HCEC 1CT (cell line): ENCODE measurements at regions not wholly inside any gene's neighbourhood (a gene's known extent, or its start where the extent isn't known, plus 50 kb on each side); places are given as distances from the start of the nearest gene placed in this dataset.
"Not testable (repeated sequence)": the region's sequence is repeated elsewhere in the genome, so short reads cannot be mapped to it uniquely, and the experiment has no call there.

Source experiments
- DNase-seq: peaks from one replicate; pipeline ENCODE4 v3.0.0-alpha.2; 2017

GRCh38 chr4:132097041-132097440 lies 1052.1 kb upstream of the PCDH10 start:
- DNase-seq = no peak

GRCh38 chr4:132101526-132101925 lies 1047.6 kb upstream of the PCDH10 start:
- peak; percentile 46 for DNase-seq

DNA sequence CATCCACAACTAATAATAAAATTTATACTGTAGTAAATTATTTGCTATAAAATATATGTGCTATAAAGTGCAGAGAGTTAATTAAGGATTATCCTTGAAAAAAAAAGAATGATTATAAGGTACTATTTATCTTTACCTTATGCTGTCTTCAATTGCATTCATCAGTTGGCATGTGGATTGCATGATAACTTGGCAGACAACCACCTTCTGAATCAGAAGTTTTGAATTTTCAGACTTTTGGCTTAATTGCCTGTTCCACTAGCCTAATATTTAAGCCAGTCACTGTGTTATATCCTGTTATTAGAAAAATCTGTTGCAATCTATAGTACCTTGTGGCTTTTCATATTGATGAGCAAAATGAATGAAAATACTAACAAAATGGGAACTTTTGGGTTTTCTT lies 1040.3 kb upstream of the PCDH10 start:
- peak; percentile 59 for DNase-seq

DNA sequence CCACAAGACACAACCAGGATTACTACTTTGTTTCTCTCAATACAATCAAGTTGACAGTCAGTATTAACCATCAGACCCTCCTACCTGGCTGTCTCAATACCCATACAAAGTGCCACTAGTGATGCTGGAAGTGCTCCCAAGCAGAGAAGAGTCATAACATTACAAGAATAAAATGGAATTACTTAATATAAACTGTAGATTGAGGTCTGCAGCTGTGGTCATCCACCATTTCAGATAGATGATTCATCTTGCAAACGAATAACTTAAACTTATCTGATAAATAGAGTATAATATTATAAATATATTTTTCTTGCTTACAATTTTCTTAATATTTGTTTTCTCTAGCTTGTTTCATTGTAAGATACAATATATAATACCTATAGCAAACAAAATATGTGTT lies 1034.2 kb upstream of the PCDH10 start:
- peak; percentile 8 for DNase-seq

DNA sequence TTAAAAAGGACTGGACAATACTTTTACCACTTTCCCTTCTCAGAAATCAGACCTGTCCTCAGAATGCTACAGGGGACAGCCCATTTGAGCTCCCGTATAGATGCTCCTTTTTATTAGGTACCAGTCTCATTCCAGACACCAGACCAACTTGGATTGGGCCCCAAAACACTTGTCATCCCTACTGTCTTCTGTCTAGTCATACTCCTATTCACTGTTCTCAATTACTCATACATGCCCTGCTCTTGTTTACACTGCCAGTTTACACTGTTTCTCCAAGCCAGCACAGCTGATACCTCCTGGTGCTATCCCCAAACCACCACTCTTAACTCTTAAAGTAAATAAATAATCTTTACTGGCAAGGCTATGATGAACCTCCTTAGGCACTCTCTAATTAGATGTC lies 1026.4 kb upstream of the PCDH10 start:
- DNase-seq = not testable (repeated sequence)

DNA sequence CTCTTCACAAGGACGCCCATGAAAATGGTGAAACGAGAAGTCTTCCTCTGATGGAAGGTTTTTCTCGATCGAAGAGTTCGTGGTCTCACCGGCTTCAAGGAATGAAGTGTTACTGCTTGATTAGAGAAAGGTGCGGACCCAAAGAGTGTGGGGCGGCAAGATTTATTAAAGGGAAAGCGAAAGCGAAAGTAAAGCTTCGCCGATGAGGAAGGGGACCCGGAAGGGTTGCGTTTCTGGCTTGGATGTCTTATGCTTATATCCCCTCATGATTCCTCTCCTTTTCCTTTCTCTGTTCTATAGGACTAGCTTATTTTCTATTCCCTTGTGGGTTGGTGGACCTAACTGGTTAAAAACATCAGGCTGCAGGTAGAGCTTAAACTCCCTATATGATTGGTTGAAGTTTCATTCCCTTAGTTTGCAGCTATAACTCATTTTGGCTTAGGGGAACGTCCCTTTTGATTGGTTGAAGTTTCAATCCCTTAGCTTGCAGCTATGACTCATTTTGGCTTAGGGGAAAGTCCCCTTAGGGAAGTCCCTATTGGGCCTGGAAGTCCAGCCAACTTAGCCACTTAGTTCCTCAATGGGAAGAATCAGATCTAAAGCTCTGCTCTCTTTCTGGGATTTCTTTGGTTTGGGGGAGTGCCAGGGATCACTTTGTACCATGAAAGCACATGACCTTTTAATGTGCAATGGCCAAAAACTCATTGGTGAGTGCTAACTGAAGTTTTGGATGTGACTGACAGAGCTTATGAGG lies 1025.0 kb upstream of the PCDH10 start:
- no peak for DNase-seq

GRCh38 chr4:132124624-132124974 lies 1024.5 kb upstream of the PCDH10 start:
- no peak for DNase-seq

DNA sequence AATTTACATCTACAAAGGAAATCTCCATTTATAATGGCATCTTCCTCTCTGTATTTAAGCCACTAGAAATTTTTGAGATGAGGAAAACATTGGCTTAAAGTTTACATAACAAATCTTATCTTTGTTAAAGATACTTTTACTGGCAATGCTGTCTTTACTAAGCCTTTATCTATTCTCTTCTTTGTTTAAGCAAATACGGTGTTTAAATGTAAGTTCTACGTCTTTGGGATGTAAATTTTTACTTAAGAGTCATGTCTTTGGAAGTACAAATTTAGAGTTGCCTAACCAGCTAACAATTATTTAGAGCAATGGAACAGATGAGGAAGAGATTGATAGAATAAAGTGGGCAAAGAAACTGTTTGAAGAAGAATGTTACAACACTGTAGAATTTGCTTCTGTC lies 1024.0 kb upstream of the PCDH10 start:
- no peak for DNase-seq

GRCh38 chr4:132132433-132132832 lies 1016.7 kb upstream of the PCDH10 start:
- no peak for DNase-seq

- DNase-seq = no peak
Measured at GRCh38 chr4:132169660-132170059, 979.4 kb upstream of the PCDH10 start.

DNA sequence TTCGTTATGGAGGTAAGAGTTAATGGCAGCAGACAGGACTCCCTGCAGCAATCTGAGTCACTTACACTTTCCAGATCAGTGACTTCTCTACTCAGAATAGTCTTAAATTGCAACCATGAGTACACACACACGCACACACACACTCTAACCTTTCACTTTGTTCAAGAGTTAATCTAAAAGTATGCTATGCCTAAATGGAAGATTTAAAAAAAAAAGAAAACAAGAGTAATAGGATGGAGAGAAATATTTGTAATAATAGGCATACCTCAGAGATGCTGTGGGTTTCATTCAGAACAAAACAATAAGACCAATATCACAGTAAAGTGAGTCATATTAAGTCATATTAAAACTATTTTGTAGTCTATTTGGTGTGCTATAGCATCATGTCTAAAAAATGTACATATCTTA lies 969.1 kb upstream of the PCDH10 start:
- DNase-seq = peak; percentile 75

- DNase-seq = no peak
Measured at GRCh38 chr4:132195176-132195575, 953.9 kb upstream of the PCDH10 start.

- no peak for DNase-seq
Measured at GRCh38 chr4:132203618-132204017, 945.5 kb upstream of the PCDH10 start.

DNA sequence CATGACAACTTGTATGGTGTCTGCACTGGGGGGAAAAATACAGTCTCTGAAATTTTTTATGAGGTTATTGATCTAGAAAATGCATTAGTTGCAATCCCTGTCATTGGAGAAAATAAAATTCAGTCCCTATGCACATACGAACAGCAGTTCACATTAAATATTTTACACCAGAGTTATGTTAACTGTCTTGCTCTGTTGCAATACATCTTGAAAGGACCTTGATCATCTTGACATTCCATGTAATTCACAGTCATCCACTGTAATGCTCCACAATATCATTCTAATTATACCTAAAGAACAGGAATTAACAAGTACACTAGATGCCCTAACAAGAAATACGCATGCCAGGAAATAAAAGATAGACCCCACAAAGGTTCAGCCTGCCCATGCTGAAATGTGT lies 934.6 kb upstream of the PCDH10 start:
- no peak for DNase-seq

DNA sequence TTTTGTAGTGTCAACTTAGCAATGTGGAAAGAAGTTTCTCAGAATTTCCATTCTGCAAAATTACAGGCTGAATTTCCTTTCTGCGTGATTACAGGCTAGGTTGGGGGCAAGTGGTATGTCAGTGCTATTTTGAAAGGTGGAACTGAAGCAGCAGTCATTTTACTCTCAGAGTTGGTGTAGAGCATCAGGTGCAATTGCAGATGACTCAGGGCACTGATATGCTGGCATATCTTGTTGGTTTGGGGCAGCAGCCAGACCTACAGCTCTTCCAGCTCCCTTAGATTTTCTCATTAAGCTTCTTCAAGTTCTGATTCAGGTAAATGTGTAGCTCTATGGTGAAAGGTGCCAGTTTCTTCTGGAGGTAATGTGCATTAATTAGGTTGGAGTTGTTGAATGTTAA lies 930.7 kb upstream of the PCDH10 start:
- no peak for DNase-seq

DNA sequence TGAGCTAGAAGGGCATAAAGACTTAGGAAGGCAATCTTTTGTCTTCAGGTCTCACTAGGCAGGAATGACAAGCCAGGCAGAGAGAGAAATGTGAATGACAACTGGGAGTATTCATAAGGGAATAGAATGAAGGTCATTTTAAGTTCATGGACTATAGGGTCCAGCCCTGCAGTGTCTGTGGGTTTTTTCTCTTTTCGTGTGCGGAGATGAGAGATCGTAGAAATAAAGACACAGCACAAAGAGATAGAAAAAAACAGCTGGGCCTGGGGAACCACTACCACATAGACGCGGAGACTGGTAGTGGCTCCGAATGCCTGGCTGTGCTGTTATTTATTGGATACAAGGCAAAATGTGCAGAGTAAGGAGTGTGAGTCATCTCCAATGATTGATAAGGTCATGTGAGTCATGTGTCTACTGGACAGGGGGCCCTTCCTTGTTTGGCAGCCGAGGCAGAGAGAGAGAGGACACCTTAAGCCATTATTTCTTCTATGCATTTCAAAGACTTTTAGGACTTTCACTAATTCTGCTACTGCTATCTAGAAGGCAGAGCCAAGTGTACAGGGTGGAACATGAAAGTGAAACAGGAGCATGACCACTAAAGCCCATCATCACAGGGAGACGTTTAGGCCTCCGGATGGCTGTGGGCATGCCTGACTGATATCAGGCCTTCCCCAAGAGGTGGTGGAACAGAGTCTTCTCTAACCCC lies 921.8 kb upstream of the PCDH10 start:
- DNase-seq = no peak

DNA sequence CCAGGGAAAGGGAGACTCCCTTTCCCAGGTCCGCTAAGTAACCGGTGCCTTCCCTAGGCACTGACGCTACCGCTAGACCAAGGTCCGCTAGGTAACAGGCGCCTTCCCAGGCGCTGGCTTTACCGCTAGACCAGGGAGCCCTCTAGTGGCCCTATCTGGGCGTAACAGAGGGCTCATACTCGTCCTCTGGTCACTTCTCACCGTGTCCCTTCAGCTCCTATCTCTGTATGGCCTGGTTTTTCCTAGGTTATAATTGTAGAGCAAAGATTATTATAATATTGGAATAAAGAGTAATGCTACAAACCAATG lies 921.3 kb upstream of the PCDH10 start:
- not testable (repeated sequence) for DNase-seq

- no peak for DNase-seq
Measured at GRCh38 chr4:132228676-132229075, 920.4 kb upstream of the PCDH10 start.

DNA sequence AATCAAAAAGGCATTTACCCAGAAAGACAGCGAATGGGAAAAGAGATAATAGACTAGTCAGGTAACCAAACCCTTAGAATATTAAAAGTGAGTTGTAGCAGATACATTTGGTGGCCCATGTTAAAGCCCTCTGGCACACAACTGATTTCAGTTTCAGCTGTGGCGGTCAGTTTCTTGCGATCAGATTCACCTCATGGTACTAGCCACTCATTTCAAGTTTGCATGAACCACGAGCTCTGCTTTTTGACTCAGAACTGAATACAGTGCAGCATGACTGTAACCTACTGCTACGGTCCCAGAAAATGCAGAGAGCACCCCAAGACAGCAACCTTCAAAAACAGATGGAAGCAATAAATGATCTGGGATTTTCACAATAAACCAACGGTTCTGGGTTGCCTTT lies 919.1 kb upstream of the PCDH10 start:
- DNase-seq = no peak

DNA sequence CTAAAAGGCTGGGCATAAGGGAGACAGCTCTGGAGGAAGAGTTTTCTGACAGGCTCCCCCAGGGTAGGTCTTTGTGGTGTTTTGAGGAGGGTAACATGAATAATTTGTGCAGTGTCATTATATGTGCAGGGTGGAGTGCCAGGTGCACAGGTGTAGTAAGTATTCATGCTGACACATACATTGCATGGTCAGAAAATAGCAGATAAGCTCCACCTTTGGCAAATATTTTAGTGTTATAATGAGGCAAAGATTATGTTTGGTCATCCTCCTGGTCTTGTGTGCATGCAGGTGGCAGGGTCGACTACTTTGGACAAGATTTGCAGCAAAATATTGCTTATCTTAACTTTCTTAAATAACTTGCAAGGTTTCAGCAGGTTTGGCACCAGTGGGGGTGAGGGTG lies 910.4 kb upstream of the PCDH10 start:
- DNase-seq = no peak

DNA sequence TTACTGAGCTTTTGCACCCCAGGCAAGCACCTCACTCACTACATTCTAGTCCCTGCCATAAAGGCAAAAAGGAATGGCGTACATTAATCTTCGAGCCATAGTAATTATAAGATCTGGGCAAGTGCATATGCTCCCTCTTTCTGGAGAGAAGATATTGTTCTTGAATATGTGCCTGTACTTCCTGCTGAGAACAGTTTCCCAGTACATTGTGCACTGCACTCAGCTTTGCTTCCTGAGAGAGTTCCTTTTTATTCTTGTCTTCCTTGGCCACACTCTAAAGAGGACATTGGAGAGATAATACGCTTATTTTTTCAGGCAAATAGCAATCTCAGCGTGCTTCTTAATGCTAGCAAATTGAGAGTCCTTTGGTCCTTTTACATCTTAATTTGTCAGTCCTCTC lies 909.0 kb upstream of the PCDH10 start:
- no peak for DNase-seq

- DNase-seq = no peak
Measured at GRCh38 chr4:132245319-132245718, 903.8 kb upstream of the PCDH10 start.

- no peak for DNase-seq
Measured at GRCh38 chr4:132264176-132264575, 884.9 kb upstream of the PCDH10 start.

GRCh38 chr4:132266374-132266773 lies 882.7 kb upstream of the PCDH10 start:
- DNase-seq = no peak

DNA sequence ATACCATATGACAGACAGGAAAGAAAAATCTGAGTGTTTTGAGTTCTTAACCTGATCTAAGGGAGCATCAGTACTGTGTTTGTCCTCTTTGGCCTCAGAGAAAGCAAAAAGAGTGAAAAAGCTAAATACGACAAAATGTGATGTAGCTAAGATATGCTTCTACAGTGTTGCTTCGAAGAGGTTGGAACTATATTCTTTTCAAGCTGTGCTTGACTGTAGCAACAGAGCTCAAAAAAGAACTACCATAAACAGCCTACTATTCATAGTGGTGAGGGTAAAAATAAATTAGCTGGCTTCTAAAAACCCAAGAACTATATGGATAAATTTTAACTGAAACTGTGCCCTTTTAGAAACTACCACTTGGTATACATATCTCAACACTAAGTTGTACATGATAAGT lies 881.8 kb upstream of the PCDH10 start:
- no peak for DNase-seq
